ENCODE measurements at regions not wholly inside any gene's neighbourhood (a gene's known extent, or its start where the extent isn't known, plus 50 kb on each side); places are given as distances from the start of the nearest gene placed in this dataset.

- no peak overlapping the region for H3K4me3 ChIP-seq (ENCODE audit: low read depth in 1 of 2, low read length in 2 of 2)
- no peaks in the 10 kb centered on the region for H4K20me1 ChIP-seq (ENCODE audit: insufficient read depth, low read length)
- no peak overlapping the region for H2AFZ ChIP-seq (ENCODE audit: low read depth, low read length)
- no peaks in the 10 kb centered on the region for H3K27me3 ChIP-seq (ENCODE audit: insufficient read depth, low read length, poor library complexity)
- H3K27ac ChIP-seq (ENCODE audit: low read length) = no peak overlapping the region
- TF ChIP-seq EZH2 (IDR thresholded peaks at IDR 0.05; ENCODE audit: borderline replicate concordance, low read depth, low read length, severe bottlenecking) = no peak
- no peak for TF ChIP-seq CTCF (IDR thresholded peaks at IDR 0.05; ENCODE audit: borderline replicate concordance, extremely low read depth, low read length, poor library complexity, severe bottlenecking)
- ATAC-seq (ENCODE audit: insufficient read depth, low read depth) = no peak
- no peak overlapping the region for H3K9ac ChIP-seq (ENCODE audit: low read depth, low read length)
- no peaks in the 10 kb centered on the region for H3K79me2 ChIP-seq (ENCODE audit: insufficient read depth, low read length)
- no peak for DNase-seq
- H3K9me3 ChIP-seq (ENCODE audit: insufficient read depth, low read length, severe bottlenecking) = no peaks in the 10 kb centered on the region
- H3K36me3 ChIP-seq (ENCODE audit: insufficient read depth, low read length) = no peaks in the 10 kb centered on the region
- no peak overlapping the region for H3K4me2 ChIP-seq (ENCODE audit: insufficient read depth, low read length)
- H3K4me1 ChIP-seq (ENCODE audit: insufficient read depth, low read length) = peaks cover 9% of the 10 kb centered on the region; the same call in 1 of the 2 replicates
Observed at GRCh38 chr3:11904157-11904556, 57.5 kb upstream of the TAMM41 start.

DNA sequence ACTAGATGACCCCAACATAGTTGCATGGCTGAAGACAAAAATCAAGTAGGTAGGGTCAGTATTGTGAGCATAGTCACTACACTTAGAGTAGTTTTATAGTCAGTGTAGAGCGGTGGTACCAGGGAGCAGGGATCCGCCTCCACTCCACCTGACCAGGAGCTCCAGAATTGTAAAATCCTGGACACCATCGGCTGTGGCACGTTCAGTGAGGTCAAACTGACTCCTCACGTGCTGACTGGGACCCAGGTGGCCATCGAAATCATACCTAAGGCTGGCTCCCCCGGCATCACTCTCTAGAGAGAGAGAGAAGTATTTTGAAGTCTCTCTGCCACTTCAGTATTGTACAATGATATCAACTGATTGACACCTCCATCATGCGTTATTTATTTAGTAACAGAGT lies 59.7 kb upstream of the TAMM41 start:
- Histone ChIP-seq H3K36me3 (ENCODE audit: insufficient read depth, low read length) (no peaks in the 10 kb centered on the region), H3K4me1 (ENCODE audit: insufficient read depth, low read length) (no peaks in the 10 kb centered on the region), H3K27ac (ENCODE audit: low read length) (no peak overlapping the region), H4K20me1 (ENCODE audit: insufficient read depth, low read length) (no peaks in the 10 kb centered on the region), H2AFZ (ENCODE audit: low read depth, low read length) (no peak overlapping the region), H3K9ac (ENCODE audit: low read depth, low read length) (no peak overlapping the region), H3K9me3 (ENCODE audit: insufficient read depth, low read length, severe bottlenecking) (no peaks in the 10 kb centered on the region), H3K4me2 (ENCODE audit: insufficient read depth, low read length) (no peak overlapping the region), H3K4me3 (ENCODE audit: low read depth in 1 of 2, low read length in 2 of 2) (no peak overlapping the region), H3K79me2 (ENCODE audit: insufficient read depth, low read length) (no peaks in the 10 kb centered on the region), H3K27me3 (ENCODE audit: insufficient read depth, low read length, poor library complexity) (no peaks in the 10 kb centered on the region)
- ATAC-seq (ENCODE audit: insufficient read depth, low read depth) (no peak), DNase-seq (no peak)
- TF ChIP-seq EZH2 (IDR thresholded peaks at IDR 0.05; ENCODE audit: borderline replicate concordance, low read depth, low read length, severe bottlenecking) (no peak), CTCF (IDR thresholded peaks at IDR 0.05; ENCODE audit: borderline replicate concordance, extremely low read depth, low read length, poor library complexity, severe bottlenecking) (no peak)

GRCh38 chr3:11907667-11908660 lies 61.3 kb upstream of the TAMM41 start:
- no peaks in the 10 kb centered on the region for H3K36me3 ChIP-seq (ENCODE audit: insufficient read depth, low read length)
- no peak overlapping the region for H2AFZ ChIP-seq (ENCODE audit: low read depth, low read length)
- DNase-seq (no peak), ATAC-seq (ENCODE audit: insufficient read depth, low read depth) (no peak)
- no peaks in the 10 kb centered on the region for H3K4me1 ChIP-seq (ENCODE audit: insufficient read depth, low read length)
- no peak for TF ChIP-seq CTCF (IDR thresholded peaks at IDR 0.05; ENCODE audit: borderline replicate concordance, extremely low read depth, low read length, poor library complexity, severe bottlenecking)
- H3K27me3 ChIP-seq (ENCODE audit: insufficient read depth, low read length, poor library complexity) = no peaks in the 10 kb centered on the region
- no peaks in the 10 kb centered on the region for H3K79me2 ChIP-seq (ENCODE audit: insufficient read depth, low read length)
- no peak overlapping the region for H3K4me2 ChIP-seq (ENCODE audit: insufficient read depth, low read length)
- no peaks in the 10 kb centered on the region for H4K20me1 ChIP-seq (ENCODE audit: insufficient read depth, low read length)
- no peaks in the 10 kb centered on the region for H3K9me3 ChIP-seq (ENCODE audit: insufficient read depth, low read length, severe bottlenecking)
- no peak overlapping the region for H3K4me3 ChIP-seq (ENCODE audit: low read depth in 1 of 2, low read length in 2 of 2)
- no peak overlapping the region for H3K27ac ChIP-seq (ENCODE audit: low read length)
- H3K9ac ChIP-seq (ENCODE audit: low read depth, low read length) = no peak overlapping the region
